Mucosa of descending colon (tissue), 3 donors: ENCODE measurements at regions not wholly inside any gene's neighbourhood (a gene's known extent, or its start where the extent isn't known, plus 50 kb on each side); places are given as distances from the start of the nearest gene placed in this dataset.

ENCODE experiments used
- ATAC-seq: fragments of 200-7000 bp; cut with Tn5 transposase; one replicate; pipeline ENCODE4 v1.9.1; 2020; ENCODE audit warnings: mild to moderate bottlenecking, moderate library complexity
- DNase-seq, 3 donors: peaks; one replicate each; pipeline ENCODE4 v3.0.0-alpha.2; 2020
- H3K36me3 ChIP-seq: fragments of 200-600 bp; one replicate; pipeline ENCODE4 v1.8.0; 2021; ENCODE audit warnings: low read depth, mild to moderate bottlenecking
- H3K4me1 ChIP-seq: fragments of 200-600 bp; one replicate; pipeline ENCODE4 v1.8.0; 2021; ENCODE audit warnings: low read depth, mild to moderate bottlenecking
- H3K4me3 ChIP-seq: fragments of 200-600 bp; one replicate; pipeline ENCODE4 v1.8.0; 2021; ENCODE audit warnings: mild to moderate bottlenecking
- H3K9me3 ChIP-seq: fragments of 200-600 bp; one replicate; pipeline ENCODE4 v1.8.0; 2021; ENCODE audit warnings: mild to moderate bottlenecking
- CTCF ChIP-seq: fragments of 200-600 bp; IDR thresholded peaks from one replicate; pipeline ENCODE4 v1.8.0; 2022; ENCODE audit warnings: antibody characterized with exemption, mild to moderate bottlenecking
- intact Hi-C, 2 donors: fragments of 100-400 bp; cut with DNase I in 1 of 2; cut with micrococcal nuclease in 1 of 2; formaldehyde crosslinking; loops; one replicate each; pipeline versions ENCODE4 v1.11.0 to v1.11.1; 2022; cut with DNase I, micrococcal nuclease
- donor health status: DM: no; HTN: no; CAD: no; lungs with moderate emphysema.
- donor health status: DM: no; HTN: no; CAD: no.
- donor health status: DM: no; HTN: yes; CAD: no.

- intact Hi-C loops: no loop called here
- H3K36me3 ChIP-seq: no peaks in the 10 kb centered on the region
- TF ChIP-seq CTCF: no peak
- ATAC-seq (no peak), DNase-seq (no peak)
- no peak overlapping the region for H3K4me3 ChIP-seq
- H3K9me3 ChIP-seq: no peaks in the 10 kb centered on the region
- peaks cover 7% of the 10 kb centered on the region for H3K4me1 ChIP-seq
Observed at GRCh38 chr19:28401739-28402424, 811.1 kb downstream of the UQCRFS1 start.

GRCh38 chr19:28400953-28401671 lies 811.8 kb downstream of the UQCRFS1 start:
- peaks cover 7% of the 10 kb centered on the region for H3K4me1 ChIP-seq
- no peak for TF ChIP-seq CTCF
- ATAC-seq (no peak), DNase-seq (no peak)
- no peak overlapping the region for H3K4me3 ChIP-seq
- no peaks in the 10 kb centered on the region for H3K9me3 ChIP-seq
- H3K36me3 ChIP-seq: no peaks in the 10 kb centered on the region
- intact Hi-C loops: no loop called here

- ATAC-seq (no peak), DNase-seq (no peak)
- H3K4me3 ChIP-seq: no peak overlapping the region
- TF ChIP-seq CTCF: no peak
- H3K36me3 ChIP-seq: no peaks in the 10 kb centered on the region
- H3K9me3 ChIP-seq: no peaks in the 10 kb centered on the region
- intact Hi-C loops: no loop called here
- no peaks in the 10 kb centered on the region for H3K4me1 ChIP-seq
Observed at GRCh38 chr19:28399187-28399586, 813.8 kb downstream of the UQCRFS1 start.

- TF ChIP-seq CTCF: no peak
- ATAC-seq (no peak), DNase-seq (no peak)
- no peaks in the 10 kb centered on the region for H3K4me1 ChIP-seq
- no peaks in the 10 kb centered on the region for H3K36me3 ChIP-seq
- H3K4me3 ChIP-seq: no peak overlapping the region
- no peaks in the 10 kb centered on the region for H3K9me3 ChIP-seq
- intact Hi-C loops: no loop called here
Observed at GRCh38 chr19:28397800-28398199, 815.2 kb downstream of the UQCRFS1 start.

GRCh38 chr19:28397306-28397705 lies 815.6 kb downstream of the UQCRFS1 start:
- TF ChIP-seq CTCF: no peak
- ATAC-seq (no peak), DNase-seq (no peak)
- Histone ChIP-seq H3K4me3 (no peak overlapping the region), H3K9me3 (no peaks in the 10 kb centered on the region), H3K4me1 (no peaks in the 10 kb centered on the region), H3K36me3 (no peaks in the 10 kb centered on the region)
- intact Hi-C loops: no loop called here
